ENCODE measurements at regions not wholly inside any gene's neighbourhood (a gene's known extent, or its start where the extent isn't known, plus 50 kb on each side); places are given as distances from the start of the nearest gene placed in this dataset.
"Not testable (repeated sequence)": the region's sequence is repeated elsewhere in the genome, so short reads cannot be mapped to it uniquely, and the experiment has no call there.

GRCh38 chr3:16708285-16708684 lies 103.1 kb upstream of the DAZL start:
- no peak for DNase-seq

GRCh38 chr3:16711691-16712090 lies 106.5 kb upstream of the DAZL start:
- DNase-seq = not testable (repeated sequence)

GRCh38 chr3:16715281-16715680 lies 110.1 kb upstream of the DAZL start:
- DNase-seq = no peak

- DNase-seq = no peak
These were observed 114.2 kb upstream of the DAZL start for GRCh38 chr3:16719426-16719825.

GRCh38 chr3:16720367-16720940 lies 115.2 kb upstream of the DAZL start:
- no peak for DNase-seq

- DNase-seq = no peak
These were observed 116.3 kb upstream of the DAZL start for GRCh38 chr3:16721494-16721893.

- no peak for DNase-seq
These were observed 118.8 kb upstream of the DAZL start for GRCh38 chr3:16723978-16724377.

- no peak for DNase-seq
These were observed 119.3 kb upstream of the DAZL start for GRCh38 chr3:16724487-16724886.

GRCh38 chr3:16725972-16726371 lies 120.7 kb upstream of the DAZL start:
- DNase-seq = no peak

GRCh38 chr3:16728770-16729745 lies 123.8 kb upstream of the DAZL start:
- no peak for DNase-seq

GRCh38 chr3:16738451-16738850 lies 133.2 kb upstream of the DAZL start:
- DNase-seq = no peak

GRCh38 chr3:16739541-16740105 lies 134.4 kb upstream of the DAZL start:
- DNase-seq = no peak

- no peak for DNase-seq
These were observed 135.3 kb upstream of the DAZL start for GRCh38 chr3:16740515-16740914.

- no peak for DNase-seq
These were observed 136.0 kb upstream of the DAZL start for GRCh38 chr3:16741103-16741758.

- DNase-seq = no peak
These were observed 136.7 kb upstream of the DAZL start for GRCh38 chr3:16741890-16742289.

- DNase-seq = no peak
These were observed 138.1 kb upstream of the DAZL start for GRCh38 chr3:16743276-16743675.

- no peak for DNase-seq
These were observed 125.4 kb upstream of the PLCL2 start for GRCh38 chr3:16759227-16759903.

GRCh38 chr3:16761571-16761970 lies 123.2 kb upstream of the PLCL2 start:
- no peak for DNase-seq

- DNase-seq = no peak
These were observed 119.1 kb upstream of the PLCL2 start for GRCh38 chr3:16765661-16766060.

- DNase-seq = no peak
These were observed 117.7 kb upstream of the PLCL2 start for GRCh38 chr3:16767006-16767405.

- DNase-seq = no peak
These were observed 116.7 kb upstream of the PLCL2 start for GRCh38 chr3:16768014-16768413.

- no peak for DNase-seq
These were observed 115.8 kb upstream of the PLCL2 start for GRCh38 chr3:16768956-16769355.

- DNase-seq = no peak
These were observed 115.2 kb upstream of the PLCL2 start for GRCh38 chr3:16769525-16769924.
